GM12865 (cell line): ENCODE measurements at regions not wholly inside any gene's neighbourhood (a gene's known extent, or its start where the extent isn't known, plus 50 kb on each side); places are given as distances from the start of the nearest gene placed in this dataset.

Source experiments
- DNase-seq: peaks from one replicate; pipeline ENCODE4 v3.0.0; 2010; ENCODE audit warnings: low read depth
- H3K4me3 ChIP-seq: 2 replicates; pipeline ENCODE4 v1.5.1; 2011; ENCODE audit warnings: mild to moderate bottlenecking, low read depth, low read length, control low read depth
- CTCF ChIP-seq: IDR thresholded peaks from 2 replicates; pipeline ENCODE4 v1.5.1; 2011; ENCODE audit warnings: low read length, control low read depth, low read depth, inconsistent platforms; ENCODE audit not compliant: insufficient read depth; ENCODE audit errors: missing control alignments

- H3K4me3 ChIP-seq = no peak overlapping the region
- no peak for TF ChIP-seq CTCF
- no peak for DNase-seq
These were observed 68.6 kb upstream of the C14orf180 start for GRCh38 chr14:104510794-104511611.

GRCh38 chr14:104512061-104512460 is 67.5 kb upstream of the C14orf180 start:
- H3K4me3 ChIP-seq = no peak overlapping the region
- no peak for DNase-seq
- TF ChIP-seq CTCF = no peak

GRCh38 chr14:104512771-104513640 is 66.6 kb upstream of the C14orf180 start:
- TF ChIP-seq CTCF = no peak
- no peak overlapping the region for H3K4me3 ChIP-seq
- no peak for DNase-seq

GRCh38 chr14:104513641-104514046 is 65.9 kb upstream of the C14orf180 start:
- no peak for DNase-seq
- no peak for TF ChIP-seq CTCF
- no peak overlapping the region for H3K4me3 ChIP-seq

GRCh38 chr14:104514156-104514848 is 65.3 kb upstream of the C14orf180 start:
- TF ChIP-seq CTCF = no peak
- DNase-seq = no peak
- no peak overlapping the region for H3K4me3 ChIP-seq

- no peak for DNase-seq
- no peak for TF ChIP-seq CTCF
- H3K4me3 ChIP-seq = no peak overlapping the region
These were observed 64.3 kb upstream of the C14orf180 start for GRCh38 chr14:104515059-104515810.
